HG03025 (cell line): ENCODE measurements at regions not wholly inside any gene's neighbourhood (a gene's known extent, or its start where the extent isn't known, plus 50 kb on each side); places are given as distances from the start of the nearest gene placed in this dataset.

Experiments
- ATAC-seq: cut with Tn5 transposase; IDR thresholded peaks from one replicate; pipeline ENCODE4 v1.9.1; 2021; ENCODE audit warnings: mild to moderate bottlenecking, moderate library complexity; ENCODE audit not compliant: unreplicated experiment, low FRiP score

DNA sequence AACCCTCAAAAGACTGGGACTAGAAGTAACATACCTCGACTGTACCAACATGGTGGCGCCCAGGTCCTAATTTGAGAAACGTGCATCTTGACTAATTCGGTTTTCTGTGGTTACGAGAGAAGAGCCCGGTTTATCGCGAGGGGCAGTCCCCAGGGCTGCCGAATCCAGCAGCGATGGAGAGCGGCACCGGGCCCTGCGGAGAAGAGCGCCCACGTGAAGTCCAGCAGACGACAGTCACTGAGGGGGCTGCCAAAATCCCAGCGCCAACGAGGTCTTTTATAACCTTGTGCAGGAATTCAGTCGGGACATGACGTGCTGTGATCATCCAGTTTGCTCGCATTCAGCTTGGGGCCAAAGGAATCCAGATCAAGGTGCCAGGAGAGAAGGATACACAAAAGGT is 187.5 kb upstream of the SLITRK2 start:
- ATAC-seq = no peak

GRCh38 chrX:145630806-145631435 is 186.7 kb upstream of the SLITRK2 start:
- no peak for ATAC-seq

- no peak for ATAC-seq
These were observed 186.1 kb upstream of the SLITRK2 start for GRCh38 chrX:145631461-145631951.

DNA sequence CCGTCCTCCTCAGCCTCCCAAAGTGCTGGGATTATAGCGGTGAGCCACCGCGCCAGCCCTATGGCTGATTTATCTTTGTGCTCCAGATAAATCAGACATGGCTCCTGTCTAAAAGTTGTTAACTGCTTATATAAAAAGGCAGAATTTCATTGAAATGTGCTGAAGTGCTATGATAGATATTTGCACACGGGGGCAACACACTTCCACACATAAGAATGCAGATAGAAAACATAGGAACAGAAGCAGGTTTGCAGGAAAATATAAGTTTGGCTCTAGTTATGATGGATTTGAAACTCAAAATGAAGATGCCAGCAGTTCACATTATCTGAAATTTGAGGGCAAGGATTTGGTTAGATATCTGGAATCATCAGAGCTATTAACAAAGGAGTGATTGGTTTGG is 163.1 kb upstream of the SLITRK2 start:
- no peak for ATAC-seq

- no peak for ATAC-seq
These were observed 143.8 kb upstream of the SLITRK2 start for GRCh38 chrX:145673841-145674240.

DNA sequence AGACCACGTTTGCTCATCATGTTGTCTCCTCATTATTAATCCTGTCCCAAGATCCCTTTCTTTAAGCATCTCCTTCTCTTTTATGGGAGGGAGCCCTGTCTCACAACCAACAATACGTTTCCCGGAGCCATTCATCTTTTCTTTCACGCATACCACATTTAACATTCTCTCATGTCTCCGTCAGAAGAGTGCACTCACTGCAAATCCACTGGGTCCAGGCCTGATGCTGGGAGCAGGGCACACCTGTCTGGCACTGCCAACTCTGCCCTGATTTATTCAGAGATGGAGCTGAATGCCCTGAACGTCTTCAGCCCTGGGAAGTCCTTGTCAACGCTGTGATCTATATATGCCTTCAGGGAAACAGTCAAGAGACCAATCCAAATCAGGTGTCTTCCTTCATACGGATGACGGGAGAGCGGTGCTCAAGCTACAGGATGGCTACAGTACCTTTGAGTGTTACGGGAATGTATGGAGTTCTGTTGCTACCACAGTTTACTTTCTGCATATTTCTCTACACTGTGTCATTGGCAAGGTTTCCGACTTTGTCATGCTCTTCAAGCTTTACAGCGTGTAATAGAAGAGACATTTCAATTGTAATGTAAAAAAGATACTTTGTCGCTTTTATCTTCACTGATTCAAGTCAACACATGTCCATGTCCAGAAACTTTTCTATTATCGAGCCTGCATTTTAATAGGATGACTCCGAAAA is 140.4 kb upstream of the SLITRK2 start:
- no peak for ATAC-seq

GRCh38 chrX:145682518-145683298 is 134.9 kb upstream of the SLITRK2 start:
- ATAC-seq = no peak

- ATAC-seq = no peak
These were observed 130.5 kb upstream of the SLITRK2 start for GRCh38 chrX:145687146-145687545.

- ATAC-seq = no peak
These were observed 129.9 kb upstream of the SLITRK2 start for GRCh38 chrX:145687707-145688106.

- ATAC-seq = no peak
These were observed 123.6 kb upstream of the SLITRK2 start for GRCh38 chrX:145694048-145694447.

GRCh38 chrX:145715641-145716138 is 101.9 kb upstream of the SLITRK2 start:
- no peak for ATAC-seq

DNA sequence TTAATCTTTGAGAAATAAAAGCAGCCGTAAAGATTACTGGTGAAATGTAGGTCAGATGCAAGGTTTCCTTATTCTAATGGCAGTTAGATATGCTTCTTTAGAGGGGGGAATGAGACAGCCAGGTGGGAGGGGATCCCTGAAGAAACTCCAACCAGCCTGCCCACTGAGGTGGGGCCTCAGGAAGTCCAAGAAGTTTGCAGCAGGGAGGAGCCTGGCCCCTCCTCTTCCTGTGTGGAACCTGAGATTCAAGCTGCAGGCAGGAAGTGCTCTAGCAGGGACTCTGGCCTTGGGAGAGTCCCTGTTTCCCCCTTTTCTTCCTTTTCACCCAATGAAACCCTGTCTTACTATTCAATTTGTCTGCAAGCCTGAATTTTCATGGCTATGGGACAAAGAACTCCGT is 101.4 kb upstream of the SLITRK2 start:
- ATAC-seq = no peak

GRCh38 chrX:145727476-145727875 is 90.2 kb upstream of the SLITRK2 start:
- ATAC-seq = no peak

DNA sequence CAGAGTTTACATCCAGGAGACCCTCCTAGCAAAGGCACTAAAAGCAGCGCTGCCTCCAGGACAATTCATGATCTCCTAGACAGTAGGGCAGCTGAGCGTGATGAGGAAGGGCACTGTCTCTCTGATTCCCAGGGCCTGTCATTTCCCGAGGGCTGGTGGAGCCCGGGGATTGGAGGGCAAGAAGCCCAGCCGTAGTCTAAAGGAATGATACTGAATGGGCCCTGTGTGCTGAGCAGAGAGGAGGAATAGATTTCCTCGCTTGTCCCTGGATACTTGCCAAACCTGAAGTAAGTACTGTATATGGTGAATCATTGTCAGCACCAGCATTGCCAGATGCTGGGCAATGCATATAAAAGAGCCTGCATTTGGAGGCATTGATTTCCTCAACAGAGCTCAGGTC is 88.0 kb upstream of the SLITRK2 start:
- ATAC-seq = no peak

DNA sequence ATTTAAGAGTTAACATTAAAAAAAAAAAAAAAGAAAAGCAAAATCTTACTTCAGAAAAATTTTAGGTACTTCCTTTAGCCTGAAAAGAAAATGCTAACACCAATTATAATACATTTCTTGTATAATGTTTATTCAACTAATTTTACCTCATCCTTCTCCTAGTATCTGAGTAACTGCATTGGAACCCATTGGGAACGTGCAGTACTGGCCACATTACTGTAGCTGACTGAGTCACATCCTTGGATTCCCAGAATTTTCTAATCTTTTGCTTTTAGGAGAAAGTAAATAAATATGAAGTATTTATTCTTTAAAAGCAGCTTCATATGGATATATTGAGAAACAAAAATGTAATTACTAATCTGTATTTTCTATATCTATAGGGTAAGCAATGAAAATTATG is 82.6 kb upstream of the SLITRK2 start:
- ATAC-seq = no peak

GRCh38 chrX:145751943-145752342 is 65.7 kb upstream of the SLITRK2 start:
- ATAC-seq = no peak
